ENCODE measurements at regions not wholly inside any gene's neighbourhood (a gene's known extent, or its start where the extent isn't known, plus 50 kb on each side); places are given as distances from the start of the nearest gene placed in this dataset.

DNA sequence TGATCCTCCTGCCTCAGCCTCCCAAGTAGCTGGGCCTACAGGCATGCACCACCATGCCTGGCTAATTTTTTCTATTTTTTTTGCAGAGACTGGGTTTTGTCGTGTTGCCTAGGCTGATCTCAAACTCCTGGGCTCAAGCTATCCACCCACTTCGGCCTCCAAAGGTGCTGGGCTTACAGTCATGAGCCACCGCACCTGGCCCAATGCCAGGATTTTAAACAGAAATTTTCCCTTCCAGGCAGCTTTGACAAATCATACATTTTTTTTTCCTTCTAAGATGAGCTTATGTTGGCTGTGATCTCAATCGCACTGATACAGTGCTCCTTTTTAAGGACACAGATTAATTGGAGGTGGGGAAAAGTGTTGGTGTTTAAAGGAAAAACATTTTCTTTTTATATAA, 73.2 kb upstream of the CD2AP start:
- H3K27ac Mint-ChIP-seq (ENCODE audit: unreplicated experiment): no peak overlapping the region
- Histone ChIP-seq H2AFZ (ENCODE audit: low read depth, low read length) (no peak overlapping the region), H3K9ac (ENCODE audit: low read length) (no peak overlapping the region), H3K4me3 (ENCODE audit: insufficient read depth, low read depth, low read length) (no peak overlapping the region), H4K20me1 (ENCODE audit: insufficient read depth, low read length) (no peaks in the 10 kb centered on the region), H3K4me2 (ENCODE audit: low read length) (no peak overlapping the region), H3K79me2 (ENCODE audit: insufficient read depth, low read length) (no peaks in the 10 kb centered on the region), H3K4me1 (ENCODE audit: insufficient read depth, low read length) (no peaks in the 10 kb centered on the region), H3K36me3 (ENCODE audit: insufficient read depth, low read length) (no peaks in the 10 kb centered on the region), H3K9me3 (ENCODE audit: insufficient read depth, low read depth, low read length) (no peaks in the 10 kb centered on the region), H3K27me3 (ENCODE audit: insufficient read depth, low read length) (no peaks in the 10 kb centered on the region), H3K27ac (ENCODE audit: low read depth, low read length) (no peak overlapping the region)
- H3K4me3 Mint-ChIP-seq (ENCODE audit: unreplicated experiment): no peak overlapping the region
- no peaks in the 10 kb centered on the region for H3K27me3 Mint-ChIP-seq (ENCODE audit: low read depth, unreplicated experiment)
- no peak for FAIRE-seq
- no peaks in the 10 kb centered on the region for H3K36me3 Mint-ChIP-seq (ENCODE audit: low read depth, unreplicated experiment)
- H3K9me3 Mint-ChIP-seq (ENCODE audit: unreplicated experiment): peaks cover 2% of the 10 kb centered on the region
- DNase-seq (ENCODE audit: low read depth): no peak
- TF ChIP-seq, protein P1, sequence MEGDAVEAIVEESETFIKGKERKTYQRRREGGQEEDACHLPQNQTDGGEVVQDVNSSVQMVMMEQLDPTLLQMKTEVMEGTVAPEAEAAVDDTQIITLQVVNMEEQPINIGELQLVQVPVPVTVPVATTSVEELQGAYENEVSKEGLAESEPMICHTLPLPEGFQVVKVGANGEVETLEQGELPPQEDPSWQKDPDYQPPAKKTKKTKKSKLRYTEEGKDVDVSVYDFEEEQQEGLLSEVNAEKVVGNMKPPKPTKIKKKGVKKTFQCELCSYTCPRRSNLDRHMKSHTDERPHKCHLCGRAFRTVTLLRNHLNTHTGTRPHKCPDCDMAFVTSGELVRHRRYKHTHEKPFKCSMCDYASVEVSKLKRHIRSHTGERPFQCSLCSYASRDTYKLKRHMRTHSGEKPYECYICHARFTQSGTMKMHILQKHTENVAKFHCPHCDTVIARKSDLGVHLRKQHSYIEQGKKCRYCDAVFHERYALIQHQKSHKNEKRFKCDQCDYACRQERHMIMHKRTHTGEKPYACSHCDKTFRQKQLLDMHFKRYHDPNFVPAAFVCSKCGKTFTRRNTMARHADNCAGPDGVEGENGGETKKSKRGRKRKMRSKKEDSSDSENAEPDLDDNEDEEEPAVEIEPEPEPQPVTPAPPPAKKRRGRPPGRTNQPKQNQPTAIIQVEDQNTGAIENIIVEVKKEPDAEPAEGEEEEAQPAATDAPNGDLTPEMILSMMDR (IDR thresholded peaks at IDR 0.05; ENCODE audit: insufficient read depth, low read depth, low read length): no peak
- no peak for TF ChIP-seq EZH2 (IDR thresholded peaks at IDR 0.05; ENCODE audit: insufficient read depth, low read length)
- peaks cover 17% of the 10 kb centered on the region for H3K4me1 Mint-ChIP-seq (ENCODE audit: low read depth, unreplicated experiment)

DNA sequence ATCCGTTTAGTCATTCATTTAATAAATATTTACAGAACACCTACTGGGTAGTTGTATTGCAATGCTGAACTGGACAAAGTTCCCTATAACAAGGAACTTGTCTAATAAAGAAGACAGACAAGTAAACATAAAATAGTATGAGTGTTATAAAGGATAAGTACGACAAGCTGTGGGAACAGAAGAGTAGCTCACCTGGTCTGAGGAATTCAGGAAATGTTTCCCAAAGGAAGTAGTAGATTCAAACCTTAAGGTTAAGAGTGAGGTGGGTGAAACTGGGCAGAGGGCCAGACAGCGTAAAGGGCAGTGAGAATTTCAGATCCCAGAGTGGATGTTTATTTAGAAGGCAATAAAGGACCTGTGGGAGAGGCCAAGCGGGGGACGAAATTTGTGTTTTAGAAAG, 72.3 kb upstream of the CD2AP start:
- no peaks in the 10 kb centered on the region for H3K79me2 ChIP-seq (ENCODE audit: insufficient read depth, low read length)
- no peak for FAIRE-seq
- Mint-ChIP-seq H3K9me3 (ENCODE audit: unreplicated experiment) (peaks cover 2% of the 10 kb centered on the region), H3K4me3 (ENCODE audit: unreplicated experiment) (no peak overlapping the region), H3K27me3 (ENCODE audit: low read depth, unreplicated experiment) (no peaks in the 10 kb centered on the region), H3K36me3 (ENCODE audit: low read depth, unreplicated experiment) (no peaks in the 10 kb centered on the region), H3K4me1 (ENCODE audit: low read depth, unreplicated experiment) (peaks cover 17% of the 10 kb centered on the region), H3K27ac (ENCODE audit: unreplicated experiment) (no peak overlapping the region)
- H2AFZ ChIP-seq (ENCODE audit: low read depth, low read length): no peak overlapping the region
- H3K27ac ChIP-seq (ENCODE audit: low read depth, low read length): no peak overlapping the region
- H4K20me1 ChIP-seq (ENCODE audit: insufficient read depth, low read length): no peaks in the 10 kb centered on the region
- no peak overlapping the region for H3K4me2 ChIP-seq (ENCODE audit: low read length)
- H3K4me3 ChIP-seq (ENCODE audit: insufficient read depth, low read depth, low read length): no peak overlapping the region
- H3K36me3 ChIP-seq (ENCODE audit: insufficient read depth, low read length): no peaks in the 10 kb centered on the region
- no peaks in the 10 kb centered on the region for H3K9me3 ChIP-seq (ENCODE audit: insufficient read depth, low read depth, low read length)
- no peaks in the 10 kb centered on the region for H3K4me1 ChIP-seq (ENCODE audit: insufficient read depth, low read length)
- H3K27me3 ChIP-seq (ENCODE audit: insufficient read depth, low read length): no peaks in the 10 kb centered on the region
- H3K9ac ChIP-seq (ENCODE audit: low read length): no peak overlapping the region
- no peak for DNase-seq (ENCODE audit: low read depth)
- TF ChIP-seq, protein P1 (IDR thresholded peaks at IDR 0.05; ENCODE audit: insufficient read depth, low read depth, low read length): no peak
- TF ChIP-seq EZH2 (IDR thresholded peaks at IDR 0.05; ENCODE audit: insufficient read depth, low read length): no peak

DNA sequence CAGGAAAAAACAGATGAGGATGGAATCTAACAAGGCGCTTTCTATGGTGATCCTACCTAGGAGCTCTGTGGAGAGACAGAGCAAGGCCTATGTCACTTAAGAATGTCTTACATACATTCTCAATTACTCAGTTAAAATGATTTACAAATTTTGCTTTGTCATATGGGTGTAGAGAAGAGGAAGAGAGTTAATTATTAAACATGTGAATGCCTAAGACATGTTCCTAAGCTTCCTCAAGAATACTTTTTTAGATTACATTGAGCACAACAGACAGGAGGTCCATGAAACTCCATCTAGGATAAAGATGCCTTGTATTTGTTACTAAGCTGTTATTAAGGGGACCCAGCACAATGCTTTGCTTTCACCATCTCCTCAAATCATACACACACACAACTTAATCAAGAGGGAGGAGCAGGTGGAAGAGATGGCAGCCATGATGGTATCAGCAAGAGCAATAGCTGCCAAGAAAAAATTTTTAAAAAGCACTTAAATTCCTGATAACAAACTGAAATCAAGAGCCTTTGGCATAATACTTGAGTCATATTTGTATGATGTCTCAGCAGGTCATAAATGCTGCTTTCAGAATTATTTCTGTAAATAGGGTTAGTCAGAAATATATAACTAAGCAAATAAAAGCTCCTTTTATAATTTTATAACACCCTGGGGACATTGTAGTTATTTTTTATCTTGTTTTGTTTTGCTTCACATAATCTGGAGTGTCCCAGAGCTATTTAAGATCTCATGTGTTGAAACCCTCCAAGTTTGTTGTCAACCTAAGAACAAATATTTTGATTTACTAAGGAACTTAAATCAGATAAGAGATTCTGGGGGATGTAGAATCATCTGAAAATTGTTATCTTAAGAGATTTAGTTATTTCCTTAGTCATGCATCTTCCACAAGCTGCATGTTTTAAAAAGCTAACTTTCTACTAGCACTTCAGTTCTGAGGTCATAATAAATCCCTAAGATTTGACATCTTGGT, 70.0 kb upstream of the CD2AP start:
- no peak overlapping the region for H2AFZ ChIP-seq (ENCODE audit: low read depth, low read length)
- no peak overlapping the region for H3K9ac ChIP-seq (ENCODE audit: low read length)
- H3K4me1 ChIP-seq (ENCODE audit: insufficient read depth, low read length): no peaks in the 10 kb centered on the region
- DNase-seq (ENCODE audit: low read depth) (peak; percentile 33), FAIRE-seq (no peak)
- Mint-ChIP-seq H3K9me3 (ENCODE audit: unreplicated experiment) (peaks cover 2% of the 10 kb centered on the region), H3K27ac (ENCODE audit: unreplicated experiment) (peak overlapping the region; percentile 72), H3K27me3 (ENCODE audit: low read depth, unreplicated experiment) (no peaks in the 10 kb centered on the region), H3K36me3 (ENCODE audit: low read depth, unreplicated experiment) (no peaks in the 10 kb centered on the region), H3K4me1 (ENCODE audit: low read depth, unreplicated experiment) (peaks cover 10% of the 10 kb centered on the region), H3K4me3 (ENCODE audit: unreplicated experiment) (no peak overlapping the region)
- TF ChIP-seq EZH2 (IDR thresholded peaks at IDR 0.05; ENCODE audit: insufficient read depth, low read length): no peak
- TF ChIP-seq, protein P1 (IDR thresholded peaks at IDR 0.05; ENCODE audit: insufficient read depth, low read depth, low read length): no peak
- H3K4me2 ChIP-seq (ENCODE audit: low read length): no peak overlapping the region
- H3K4me3 ChIP-seq (ENCODE audit: insufficient read depth, low read depth, low read length): no peak overlapping the region
- no peaks in the 10 kb centered on the region for H3K79me2 ChIP-seq (ENCODE audit: insufficient read depth, low read length)
- no peaks in the 10 kb centered on the region for H3K27me3 ChIP-seq (ENCODE audit: insufficient read depth, low read length)
- no peaks in the 10 kb centered on the region for H4K20me1 ChIP-seq (ENCODE audit: insufficient read depth, low read length)
- no peaks in the 10 kb centered on the region for H3K9me3 ChIP-seq (ENCODE audit: insufficient read depth, low read depth, low read length)
- no peaks in the 10 kb centered on the region for H3K36me3 ChIP-seq (ENCODE audit: insufficient read depth, low read length)
- no peak overlapping the region for H3K27ac ChIP-seq (ENCODE audit: low read depth, low read length)

Measured in astrocyte (in vitro differentiated cells and primary cell).